Mesendoderm (in vitro differentiated cells): ENCODE measurements at regions not wholly inside any gene's neighbourhood (a gene's known extent, or its start where the extent isn't known, plus 50 kb on each side); places are given as distances from the start of the nearest gene placed in this dataset.

ENCODE experiments used
- DNase-seq: peaks from one replicate; pipeline ENCODE4 v3.0.0; 2013
- H2AK5ac ChIP-seq: 2 replicates; pipeline ENCODE4 v1.6.1; 2013; ENCODE audit warnings: low read length, inconsistent platforms
- H2BK120ac ChIP-seq: 2 replicates; pipeline ENCODE4 v1.6.1; 2013; ENCODE audit warnings: low read depth, mild to moderate bottlenecking, low read length, moderate library complexity, mixed read lengths
- H2BK15ac ChIP-seq: replicated peaks from 2 replicates; pipeline ENCODE4 v1.6.1; 2013; ENCODE audit warnings: low read depth, mild to moderate bottlenecking, moderate library complexity
- H2BK5ac ChIP-seq: 2 replicates; pipeline ENCODE4 v1.6.1; 2013; ENCODE audit warnings: low read length, inconsistent platforms
- H3K18ac ChIP-seq: 2 replicates; pipeline ENCODE4 v1.6.1; 2013; ENCODE audit warnings: mild to moderate bottlenecking, low read length, mixed read lengths
- H3K23ac ChIP-seq: one replicate; pipeline ENCODE4 v1.6.1; 2013; ENCODE audit warnings: low read length
- H3K27ac ChIP-seq: 2 replicates; pipeline ENCODE4 v1.5.1; 2013; ENCODE audit warnings: low read depth, mild to moderate bottlenecking, inconsistent platforms, low read length, moderate library complexity
- H3K27me3 ChIP-seq: 2 replicates; pipeline ENCODE4 v1.6.1; 2013; ENCODE audit warnings: low read length, control low read depth, mild to moderate bottlenecking, inconsistent platforms; ENCODE audit not compliant: insufficient read depth, poor library complexity
- H3K36me3 ChIP-seq: 2 replicates; pipeline ENCODE4 v1.6.1; 2013; ENCODE audit warnings: low read length, inconsistent platforms; ENCODE audit not compliant: control insufficient read depth, insufficient read depth
- H3K4ac ChIP-seq: one replicate; pipeline ENCODE4 v1.6.1; 2013; ENCODE audit warnings: low read depth, mild to moderate bottlenecking, low read length, moderate library complexity
- H3K4me1 ChIP-seq: 2 replicates; pipeline ENCODE4 v1.6.1; 2013; ENCODE audit warnings: low read depth, low read length, inconsistent platforms; ENCODE audit not compliant: control insufficient read depth
- H3K4me2 ChIP-seq: 2 replicates; pipeline ENCODE4 v1.6.1; 2013; ENCODE audit warnings: low read length
- H3K4me3 ChIP-seq: 2 replicates; pipeline ENCODE4 v1.5.1; 2013; ENCODE audit warnings: mild to moderate bottlenecking, low read length
- H3K56ac ChIP-seq: one replicate; pipeline ENCODE4 v1.6.1; 2013; ENCODE audit warnings: low read length
- H3K79me1 ChIP-seq: 2 replicates; pipeline ENCODE4 v1.6.1; 2013; ENCODE audit warnings: low read length, inconsistent platforms
- H3K79me2 ChIP-seq: 2 replicates; pipeline ENCODE4 v1.6.1; 2013; ENCODE audit warnings: mild to moderate bottlenecking, low read length; ENCODE audit not compliant: control insufficient read depth, insufficient read depth
- H3K9ac ChIP-seq: 2 replicates; pipeline ENCODE4 v1.6.1; 2013; ENCODE audit warnings: low read length, inconsistent platforms
- H4K5ac ChIP-seq: one replicate; pipeline ENCODE4 v1.6.1; 2013; ENCODE audit warnings: low read length
- H4K8ac ChIP-seq: one replicate; pipeline ENCODE4 v1.6.1; 2013; ENCODE audit warnings: low read depth, mild to moderate bottlenecking, control low read depth, low read length, moderate library complexity
- WGBS: extraction: QIAGEN DNeasy Blood & Tissue Kit; methylation state at CpG from one replicate; pipeline ENCODE4 v1.1.7; 2013; ENCODE audit warnings: low lambda C conversion rate, missing lambda C conversion rate; ENCODE audit not compliant: insufficient coverage; ENCODE audit errors: extremely low coverage; 5-methylcytosine and 5-hydroxymethylcytosine counted together

- no peak overlapping the region for H3K56ac ChIP-seq
- no peak overlapping the region for H2AK5ac ChIP-seq
- H3K79me1 ChIP-seq: no peaks in the 10 kb centered on the region
- no peaks in the 10 kb centered on the region for H3K36me3 ChIP-seq
- no peak overlapping the region for H4K5ac ChIP-seq
- no peak for DNase-seq
- no peak overlapping the region for H3K18ac ChIP-seq
- no peaks in the 10 kb centered on the region for H3K27me3 ChIP-seq
- H3K4me2 ChIP-seq: no peak overlapping the region
- WGBS: no CpG with 5 or more reads among the region's 3 CpGs
- H3K9ac ChIP-seq: no peak overlapping the region
- no peak overlapping the region for H3K23ac ChIP-seq
- H2BK120ac ChIP-seq: no peak overlapping the region
- no peak overlapping the region for H2BK5ac ChIP-seq
- no peak overlapping the region for H2BK15ac ChIP-seq
- no peak overlapping the region for H3K4me3 ChIP-seq
- no peaks in the 10 kb centered on the region for H3K79me2 ChIP-seq
- H4K8ac ChIP-seq: no peak overlapping the region
- H3K27ac ChIP-seq: no peak overlapping the region
- H3K4ac ChIP-seq: no peak overlapping the region
- no peaks in the 10 kb centered on the region for H3K4me1 ChIP-seq
These were observed 252.0 kb upstream of the PPARGC1A start for GRCh38 chr4:24141836-24142235.

GRCh38 chr4:24140892-24141291, 251.0 kb upstream of the PPARGC1A start:
- Histone ChIP-seq H4K5ac (no peak overlapping the region), H2BK120ac (no peak overlapping the region), H3K27ac (no peak overlapping the region), H2AK5ac (no peak overlapping the region), H3K4me3 (no peak overlapping the region), H3K79me1 (no peaks in the 10 kb centered on the region), H3K79me2 (no peaks in the 10 kb centered on the region), H3K18ac (no peak overlapping the region), H3K27me3 (no peaks in the 10 kb centered on the region), H3K4ac (no peak overlapping the region), H4K8ac (no peak overlapping the region), H3K4me1 (no peaks in the 10 kb centered on the region), H3K23ac (no peak overlapping the region), H3K4me2 (no peak overlapping the region), H3K36me3 (no peaks in the 10 kb centered on the region), H3K9ac (no peak overlapping the region), H2BK15ac (no peak overlapping the region), H2BK5ac (no peak overlapping the region), H3K56ac (no peak overlapping the region)
- WGBS: no CpG with 5 or more reads among the region's 3 CpGs
- DNase-seq: no peak

GRCh38 chr4:24137671-24138601, 248.1 kb upstream of the PPARGC1A start:
- H3K4me2 ChIP-seq: no peak overlapping the region
- no peak overlapping the region for H3K18ac ChIP-seq
- H3K23ac ChIP-seq: no peak overlapping the region
- no CpG with 5 or more reads among the region's 8 CpGs for WGBS
- no peak overlapping the region for H2AK5ac ChIP-seq
- H2BK15ac ChIP-seq: no peak overlapping the region
- H3K27ac ChIP-seq: no peak overlapping the region
- no peak overlapping the region for H4K8ac ChIP-seq
- H2BK120ac ChIP-seq: no peak overlapping the region
- no peak overlapping the region for H3K56ac ChIP-seq
- no peaks in the 10 kb centered on the region for H3K27me3 ChIP-seq
- no peak overlapping the region for H2BK5ac ChIP-seq
- no peaks in the 10 kb centered on the region for H3K4me1 ChIP-seq
- no peak overlapping the region for H4K5ac ChIP-seq
- H3K4ac ChIP-seq: no peak overlapping the region
- H3K36me3 ChIP-seq: no peaks in the 10 kb centered on the region
- H3K79me1 ChIP-seq: no peaks in the 10 kb centered on the region
- no peak overlapping the region for H3K4me3 ChIP-seq
- H3K79me2 ChIP-seq: no peaks in the 10 kb centered on the region
- DNase-seq: no peak
- H3K9ac ChIP-seq: no peak overlapping the region

GRCh38 chr4:24131954-24132673, 242.3 kb upstream of the PPARGC1A start:
- Histone ChIP-seq H3K56ac (no peak overlapping the region), H2BK15ac (no peak overlapping the region), H3K79me2 (no peaks in the 10 kb centered on the region), H3K4me1 (no peaks in the 10 kb centered on the region), H3K36me3 (no peaks in the 10 kb centered on the region), H3K79me1 (no peaks in the 10 kb centered on the region), H3K18ac (no peak overlapping the region), H2BK120ac (no peak overlapping the region), H4K5ac (no peak overlapping the region), H2AK5ac (no peak overlapping the region), H3K27ac (no peak overlapping the region), H4K8ac (no peak overlapping the region), H3K4me3 (no peak overlapping the region), H3K4me2 (no peak overlapping the region), H3K23ac (no peak overlapping the region), H2BK5ac (no peak overlapping the region), H3K9ac (no peak overlapping the region), H3K4ac (no peak overlapping the region), H3K27me3 (no peaks in the 10 kb centered on the region)
- no CpG with 5 or more reads among the region's 8 CpGs for WGBS
- no peak for DNase-seq

- Histone ChIP-seq H3K27me3 (no peaks in the 10 kb centered on the region), H2BK120ac (no peak overlapping the region), H3K56ac (no peak overlapping the region), H2BK15ac (no peak overlapping the region), H3K9ac (no peak overlapping the region), H2BK5ac (no peak overlapping the region), H3K79me1 (no peaks in the 10 kb centered on the region), H3K36me3 (no peaks in the 10 kb centered on the region), H4K8ac (no peak overlapping the region), H2AK5ac (no peak overlapping the region), H3K79me2 (no peaks in the 10 kb centered on the region), H3K4me1 (no peaks in the 10 kb centered on the region), H3K23ac (no peak overlapping the region), H3K27ac (no peak overlapping the region), H3K4me3 (no peak overlapping the region), H3K18ac (no peak overlapping the region), H3K4me2 (no peak overlapping the region), H4K5ac (no peak overlapping the region), H3K4ac (no peak overlapping the region)
- no CpG with 5 or more reads among the region's 3 CpGs for WGBS
- no peak for DNase-seq
These were observed 240.8 kb upstream of the PPARGC1A start for GRCh38 chr4:24130637-24131036.
